ENCODE measurements at regions not wholly inside any gene's neighbourhood (a gene's known extent, or its start where the extent isn't known, plus 50 kb on each side); places are given as distances from the start of the nearest gene placed in this dataset.
A peak's percentile ranks its signal among the peaks of the same experiment; 100 is the strongest.

DNA sequence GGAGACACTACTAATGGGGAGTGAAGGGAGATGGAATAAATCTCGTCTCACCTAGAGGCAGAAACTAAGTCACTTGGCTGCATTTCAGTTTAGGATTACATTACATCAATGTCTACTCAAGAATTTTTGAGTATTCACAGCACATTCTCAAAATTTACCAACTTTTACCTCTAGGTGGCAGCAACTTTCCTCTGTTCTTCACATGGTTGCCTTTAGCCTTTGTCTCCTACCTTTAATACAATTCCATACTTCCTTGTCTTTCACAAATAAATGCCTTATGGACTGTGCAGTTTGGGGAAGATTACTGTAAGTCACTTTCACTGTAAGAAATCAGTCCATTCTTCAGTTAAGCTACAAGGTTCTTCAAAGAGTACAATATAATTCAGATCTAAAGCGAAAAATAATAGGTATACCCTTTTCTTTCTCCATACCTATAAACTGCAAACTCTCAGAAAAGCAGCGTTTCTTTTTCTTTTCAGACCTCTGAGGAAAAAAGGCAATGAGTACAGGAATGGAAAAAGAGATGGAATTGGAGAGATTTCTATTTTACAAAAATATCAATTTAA, 379.4 kb downstream of the KLF12 start:
- DNase-seq (ENCODE audit: low read depth, low spot score), result peak; percentile 22
- ChIA-PET CTCF (interaction anchor here (0.6 kb wide), 1 partner anchor 42 kb away, joined by 5 read pairs; no protein-coding TSS in a partner anchor), POLR2A (no interaction called here)

DNA sequence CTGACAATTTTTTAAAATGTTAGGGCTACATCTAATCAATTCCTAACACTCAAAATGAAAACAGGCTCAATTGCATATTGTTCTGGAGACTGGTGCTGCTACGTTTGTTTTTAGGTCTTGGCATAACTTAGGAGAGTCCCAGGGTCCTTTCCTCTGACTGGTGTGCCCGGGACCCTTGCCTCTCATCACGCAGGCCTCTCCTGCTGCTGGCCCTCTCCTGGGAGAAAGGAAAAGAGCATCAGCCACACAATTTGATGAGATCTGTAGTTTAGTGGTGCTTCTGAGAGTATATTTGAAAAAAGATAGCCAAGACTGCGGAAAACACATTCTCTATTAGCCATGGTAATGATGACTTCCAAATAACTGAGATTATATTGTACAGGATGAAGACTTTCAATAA, 380.0 kb downstream of the KLF12 start:
- ATAC-seq, result no peak
- TF ChIP-seq POLR2AphosphoS5 (IDR thresholded peaks at IDR 0.05; ENCODE audit: low read depth, low read length) (no peak), REST (IDR thresholded peaks at IDR 0.05; ENCODE audit: insufficient read depth in 1 of 2, low read depth in 2 of 2, low read length in 1 of 2) (no peak), TCF7L2 (IDR thresholded peaks at IDR 0.05; ENCODE audit: low read depth, low read length) (no peak), CTCF (IDR thresholded peaks at IDR 0.05) (no peak), SIN3A (IDR thresholded peaks at IDR 0.05; ENCODE audit: borderline replicate concordance, insufficient read depth, low read depth, low read length) (no peak)

More for the DNA sequence above, 379.4 kb downstream of the KLF12 start:
- in situ Hi-C loops (cut with HindIII; ENCODE audit: low pct_unique_long_range_greater_than_20kb, low sequenced_read_pairs), result no loop called here
- H3K27me3 ChIP-seq (ENCODE audit: control insufficient read depth, insufficient read depth, low read length), result no peaks in the 10 kb centered on the region
- no peaks in the 10 kb centered on the region for H3K36me3 ChIP-seq (ENCODE audit: control insufficient read depth, insufficient read depth, low read length)
- no peak overlapping the region for H3K27ac ChIP-seq (ENCODE audit: low read length)
- no peak overlapping the region for H3K4me3 ChIP-seq (ENCODE audit: low read depth in 2 of 2, low read length in 2 of 2)
- ATAC-seq, result peak; percentile 73; the same call in 1 of the 2 replicates
- BruUV-seq (replicated peaks), result no TSS peak
- intact Hi-C loops (cut with micrococcal nuclease; ENCODE audit: unreplicated experiment), result loop anchor here (5.0 kb wide), 1 partner anchor 532 kb away; no protein-coding TSS in a partner anchor
- H3K9me3 ChIP-seq (ENCODE audit: control insufficient read depth, insufficient read depth, low read depth, low read length), result no peaks in the 10 kb centered on the region
- no peaks in the 10 kb centered on the region for H3K4me1 ChIP-seq (ENCODE audit: control insufficient read depth, insufficient read depth, low read length)
- TF ChIP-seq CTCF (IDR thresholded peaks at IDR 0.05) (peak; percentile 58; the same call in 1 of the 2 replicates), POLR2AphosphoS5 (IDR thresholded peaks at IDR 0.05; ENCODE audit: low read depth, low read length) (no peak), REST (IDR thresholded peaks at IDR 0.05; ENCODE audit: insufficient read depth in 1 of 2, low read depth in 2 of 2, low read length in 1 of 2) (no peak), TCF7L2 (IDR thresholded peaks at IDR 0.05; ENCODE audit: low read depth, low read length) (no peak)

More for the DNA sequence above, 380.0 kb downstream of the KLF12 start:
- ChIA-PET POLR2A (no interaction called here), CTCF (no interaction called here)
- Histone ChIP-seq H3K4me3 (ENCODE audit: low read depth in 2 of 2, low read length in 2 of 2) (no peak overlapping the region), H3K27me3 (ENCODE audit: control insufficient read depth, insufficient read depth, low read length) (no peaks in the 10 kb centered on the region), H3K4me1 (ENCODE audit: control insufficient read depth, insufficient read depth, low read length) (no peaks in the 10 kb centered on the region), H3K27ac (ENCODE audit: low read length) (no peak overlapping the region), H3K36me3 (ENCODE audit: control insufficient read depth, insufficient read depth, low read length) (no peaks in the 10 kb centered on the region), H3K9me3 (ENCODE audit: control insufficient read depth, insufficient read depth, low read depth, low read length) (no peaks in the 10 kb centered on the region)
- no peak for DNase-seq (ENCODE audit: low read depth, low spot score)
- intact Hi-C loops (cut with micrococcal nuclease; ENCODE audit: unreplicated experiment) (loop anchor here (5.0 kb wide), 1 partner anchor 533 kb away; no protein-coding TSS in a partner anchor), in situ Hi-C loops (cut with HindIII; ENCODE audit: low pct_unique_long_range_greater_than_20kb, low sequenced_read_pairs) (no loop called here)
- BruUV-seq (replicated peaks), result no TSS peak
